B cell (primary cell): ENCODE measurements at regions not wholly inside any gene's neighbourhood (a gene's known extent, or its start where the extent isn't known, plus 50 kb on each side); places are given as distances from the start of the nearest gene placed in this dataset.

ENCODE experiments used
- ATAC-seq: fragments of 200-7000 bp; cut with Tn5 transposase; one replicate; pipeline ENCODE4 v1.10.0; 2021; ENCODE audit warnings: low read depth, mild to moderate bottlenecking, moderate number of reproducible peaks, moderate library complexity
- CTCF ChIA-PET: fragments of 350-600 bp; sonication (Branson Sonifier 250); formaldehyde crosslinking; loops from one replicate; lab custom pipeline; 2021; ENCODE audit warnings: antibody characterized with exemption, inconsistent platforms; lab: Charles Lee
- POLR2A ChIA-PET: fragments of 350-600 bp; sonication (Branson Sonifier 250); formaldehyde crosslinking; loops from one replicate; lab custom pipeline; 2021; ENCODE audit warnings: antibody characterized with exemption; lab: Charles Lee
- DNase-seq: peaks from one replicate; pipeline ENCODE4 v3.0.0; 2013
- H2AFZ ChIP-seq: 2 replicates; pipeline ENCODE4 v1.6.1; 2012; ENCODE audit warnings: mild to moderate bottlenecking, low read depth, low read length; ENCODE audit not compliant: insufficient read depth, poor library complexity, severe bottlenecking
- H3K27ac ChIP-seq, 2 donors: 1 replicate in 1 of 2; 2 replicates in 1 of 2; pipeline ENCODE4 v1.5.1; 2012 to 2013; ENCODE audit warnings: low read length in 2 of 2, mild to moderate bottlenecking in 2 of 2, moderate library complexity in 1 of 2
- H3K27me3 ChIP-seq, 4 experiments: fragments of 200-600 bp in 1 of 4; sonication (generic) in 1 of 4; replicated peaks in 1 of 4; 1 replicate in 2 of 4; 2 replicates in 2 of 4; pipeline versions ENCODE4 v1.6.1 to v1.7.0; 2013 to 2016; ENCODE audit warnings: low read length in 3 of 4, mild to moderate bottlenecking in 2 of 4, mixed read lengths in 1 of 4, moderate library complexity in 1 of 4; ENCODE audit not compliant: insufficient read depth in 4 of 4, control insufficient read depth in 3 of 4; ENCODE audit errors: control extremely low read depth in 1 of 4
- H3K36me3 ChIP-seq, 2 experiments: replicated peaks in 1 of 2; 1 replicate in 1 of 2; 2 replicates in 1 of 2; pipeline versions ENCODE4 v1.6.1 to v1.7.1; 2013; ENCODE audit warnings: low read length in 1 of 2; ENCODE audit not compliant: insufficient read depth in 2 of 2, control insufficient read depth in 1 of 2; ENCODE audit errors: control extremely low read depth in 1 of 2, extremely low read depth in 1 of 2
- H3K4me1 ChIP-seq, 2 donors: fragments of 200-600 bp in 1 of 2; sonication (generic) in 1 of 2; 1 replicate in 1 of 2; 2 replicates in 1 of 2; pipeline versions ENCODE4 v1.5.1 to v1.6.1; 2013 to 2017; ENCODE audit warnings: low read length in 2 of 2; ENCODE audit not compliant: control insufficient read depth in 2 of 2, insufficient read depth in 2 of 2
- H3K4me2 ChIP-seq: replicated peaks from 2 replicates; pipeline ENCODE3; 2012; ENCODE audit warnings: mild to moderate bottlenecking, low read depth, low read length; ENCODE audit not compliant: poor library complexity, severe bottlenecking
- H3K4me3 ChIP-seq, 5 experiments: fragments of 200-600 bp in 1 of 5; sonication (generic) in 1 of 5; 1 replicate in 3 of 5; 2 replicates in 2 of 5; pipeline versions ENCODE4 v1.5.1 to v1.7.0; 2011 to 2016; ENCODE audit warnings: low read length in 4 of 5, mild to moderate bottlenecking in 4 of 5, low read depth in 2 of 5, control low read depth in 1 of 5, moderate library complexity in 1 of 5; ENCODE audit not compliant: insufficient read depth in 1 of 5; ENCODE audit errors: control extremely low read depth in 1 of 5, extremely low read depth in 1 of 5
- H3K79me2 ChIP-seq: fragments of 200-600 bp; sonication (generic); one replicate; pipeline ENCODE4 v1.6.0; 2016; ENCODE audit warnings: low read length; ENCODE audit not compliant: control insufficient read depth, insufficient read depth
- H3K9ac ChIP-seq: fragments of 200-600 bp; sonication (generic); 2 replicates; pipeline ENCODE4 v1.6.1; 2017; ENCODE audit warnings: mild to moderate bottlenecking, low read length, moderate library complexity
- H3K9me3 ChIP-seq, 3 donors: one replicate each; pipeline versions ENCODE4 v1.6.1 to v1.7.1; 2013; ENCODE audit warnings: low read length in 2 of 3; ENCODE audit not compliant: control insufficient read depth in 2 of 3, insufficient read depth in 1 of 3; ENCODE audit errors: control extremely low read depth in 1 of 3
- H4K20me1 ChIP-seq: 2 replicates; pipeline ENCODE4 v1.6.0; 2012; ENCODE audit warnings: mild to moderate bottlenecking, low read length; ENCODE audit not compliant: insufficient read depth, control insufficient read depth, poor library complexity, severe bottlenecking
- H3K27ac Mint-ChIP-seq: one replicate; pipeline ENCODE4 v1.8.0; 2021; ENCODE audit warnings: mixed read lengths
- H3K27me3 Mint-ChIP-seq: one replicate; pipeline ENCODE4 v1.8.0; 2021; ENCODE audit warnings: mixed read lengths
- H3K4me1 Mint-ChIP-seq: one replicate; pipeline ENCODE4 v1.8.0; 2021; ENCODE audit warnings: mixed read lengths
- H3K4me3 Mint-ChIP-seq: one replicate; pipeline ENCODE4 v1.8.0; 2021; ENCODE audit warnings: mixed read lengths
- H3K9me3 Mint-ChIP-seq: one replicate; pipeline ENCODE4 v1.8.0; 2022; ENCODE audit warnings: mixed read lengths; ENCODE audit not compliant: insufficient read depth
- CTCF ChIP-seq: fragments of 200-600 bp; IDR thresholded peaks from one replicate; pipeline ENCODE4 v1.8.0; 2022; ENCODE audit warnings: antibody characterized with exemption, mild to moderate bottlenecking
- EZH2 ChIP-seq: IDR thresholded peaks from 2 replicates; pipeline ENCODE4 v1.6.1; 2012; ENCODE audit warnings: borderline replicate concordance, low read depth, mild to moderate bottlenecking, moderate library complexity, low read length; ENCODE audit not compliant: insufficient read depth, poor library complexity, severe bottlenecking
- WGBS: methylation state at CpG from one replicate; pipeline ENCODE4 v1.1.5; 2013; ENCODE audit warnings: missing lambda C conversion rate; ENCODE audit not compliant: insufficient coverage; 5-methylcytosine and 5-hydroxymethylcytosine counted together
- intact Hi-C: fragments of 100-400 bp; cut with micrococcal nuclease; formaldehyde crosslinking; loops from one replicate; pipeline ENCODE4 v1.10.0; 2022

GRCh38 chr1:96185181-96185580, 536.4 kb upstream of the PTBP2 start:
- Histone ChIP-seq H3K79me2 (no peaks in the 10 kb centered on the region), H3K27ac (no peak overlapping the region), H3K9ac (no peak overlapping the region), H3K4me1 (no peaks in the 10 kb centered on the region), H3K9me3 (no peaks in the 10 kb centered on the region), H3K4me3 (no peak overlapping the region), H2AFZ (no peak overlapping the region), H3K27me3 (no peaks in the 10 kb centered on the region), H4K20me1 (no peaks in the 10 kb centered on the region), H3K4me2 (no peak overlapping the region), H3K36me3 (no peaks in the 10 kb centered on the region)
- TF ChIP-seq EZH2 (no peak), CTCF (no peak)
- H3K4me3 Mint-ChIP-seq, result no peak overlapping the region
- no peaks in the 10 kb centered on the region for H3K4me1 Mint-ChIP-seq
- no peaks in the 10 kb centered on the region for H3K27me3 Mint-ChIP-seq
- ATAC-seq (no peak), DNase-seq (no peak)
- ChIA-PET CTCF (no interaction called here), POLR2A (no interaction called here)
- H3K9me3 Mint-ChIP-seq, result peaks cover 3% of the 10 kb centered on the region
- 83% methylated on average over 1 of the region's 2 CpGs for WGBS
- H3K27ac Mint-ChIP-seq, result no peak overlapping the region
- intact Hi-C loops, result no loop called here

GRCh38 chr1:96187020-96187419, 534.6 kb upstream of the PTBP2 start:
- Histone ChIP-seq H3K9me3 (no peaks in the 10 kb centered on the region), H3K4me3 (no peak overlapping the region), H3K36me3 (no peaks in the 10 kb centered on the region), H2AFZ (no peak overlapping the region), H3K4me2 (no peak overlapping the region), H3K4me1 (no peaks in the 10 kb centered on the region), H3K9ac (no peak overlapping the region), H3K27me3 (no peaks in the 10 kb centered on the region), H3K79me2 (no peaks in the 10 kb centered on the region), H4K20me1 (no peaks in the 10 kb centered on the region), H3K27ac (no peak overlapping the region)
- H3K4me3 Mint-ChIP-seq, result no peak overlapping the region
- no peaks in the 10 kb centered on the region for H3K4me1 Mint-ChIP-seq
- DNase-seq (no peak), ATAC-seq (no peak)
- H3K27ac Mint-ChIP-seq, result no peak overlapping the region
- TF ChIP-seq EZH2 (no peak), CTCF (no peak)
- CTCF ChIA-PET, result no interaction called here
- intact Hi-C loops, result no loop called here
- H3K9me3 Mint-ChIP-seq, result peaks cover 9% of the 10 kb centered on the region
- no peaks in the 10 kb centered on the region for H3K27me3 Mint-ChIP-seq
- POLR2A ChIA-PET, result no interaction called here
- no CpG with 5 or more reads among the region's 1 CpG for WGBS
